ENCODE measurements at regions not wholly inside any gene's neighbourhood (a gene's known extent, or its start where the extent isn't known, plus 50 kb on each side); places are given as distances from the start of the nearest gene placed in this dataset.
"Not testable (repeated sequence)": the region's sequence is repeated elsewhere in the genome, so short reads cannot be mapped to it uniquely, and the experiment has no call there.

DNA sequence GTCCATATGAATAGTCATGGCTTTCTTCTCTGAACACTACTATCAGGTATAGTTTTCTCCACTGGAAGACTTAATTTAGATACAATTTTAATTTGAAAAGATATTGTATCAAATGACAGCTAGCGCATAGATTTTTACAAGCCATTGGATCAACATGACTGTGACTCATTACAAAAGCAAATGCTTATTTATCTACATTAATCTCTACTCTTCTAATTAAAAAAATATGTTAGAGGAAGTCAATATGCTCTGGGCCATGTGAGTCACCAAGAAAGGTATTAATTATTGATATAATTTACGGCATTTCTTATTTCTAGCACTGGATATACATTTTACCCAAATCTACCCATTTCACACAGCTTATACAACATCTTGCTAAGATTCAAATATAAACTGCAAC lies 800.3 kb upstream of the GBE1 start:
- Mint-ChIP-seq H3K27me3 (ENCODE audit: low read depth) (peaks cover 2% of the 10 kb centered on the region), H3K4me3 (ENCODE audit: unreplicated experiment) (no peak overlapping the region), H3K27ac (ENCODE audit: unreplicated experiment) (no peak overlapping the region), H3K9me3 (ENCODE audit: low read depth) (no peaks in the 10 kb centered on the region), H3K4me1 (ENCODE audit: low read depth) (no peaks in the 10 kb centered on the region), H3K36me3 (ENCODE audit: low read depth) (no peaks in the 10 kb centered on the region)
- DNase-seq (ENCODE audit: low spot score) = no peak
- TF ChIP-seq, protein P1, sequence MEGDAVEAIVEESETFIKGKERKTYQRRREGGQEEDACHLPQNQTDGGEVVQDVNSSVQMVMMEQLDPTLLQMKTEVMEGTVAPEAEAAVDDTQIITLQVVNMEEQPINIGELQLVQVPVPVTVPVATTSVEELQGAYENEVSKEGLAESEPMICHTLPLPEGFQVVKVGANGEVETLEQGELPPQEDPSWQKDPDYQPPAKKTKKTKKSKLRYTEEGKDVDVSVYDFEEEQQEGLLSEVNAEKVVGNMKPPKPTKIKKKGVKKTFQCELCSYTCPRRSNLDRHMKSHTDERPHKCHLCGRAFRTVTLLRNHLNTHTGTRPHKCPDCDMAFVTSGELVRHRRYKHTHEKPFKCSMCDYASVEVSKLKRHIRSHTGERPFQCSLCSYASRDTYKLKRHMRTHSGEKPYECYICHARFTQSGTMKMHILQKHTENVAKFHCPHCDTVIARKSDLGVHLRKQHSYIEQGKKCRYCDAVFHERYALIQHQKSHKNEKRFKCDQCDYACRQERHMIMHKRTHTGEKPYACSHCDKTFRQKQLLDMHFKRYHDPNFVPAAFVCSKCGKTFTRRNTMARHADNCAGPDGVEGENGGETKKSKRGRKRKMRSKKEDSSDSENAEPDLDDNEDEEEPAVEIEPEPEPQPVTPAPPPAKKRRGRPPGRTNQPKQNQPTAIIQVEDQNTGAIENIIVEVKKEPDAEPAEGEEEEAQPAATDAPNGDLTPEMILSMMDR (IDR thresholded peaks at IDR 0.05) = no peak

DNA sequence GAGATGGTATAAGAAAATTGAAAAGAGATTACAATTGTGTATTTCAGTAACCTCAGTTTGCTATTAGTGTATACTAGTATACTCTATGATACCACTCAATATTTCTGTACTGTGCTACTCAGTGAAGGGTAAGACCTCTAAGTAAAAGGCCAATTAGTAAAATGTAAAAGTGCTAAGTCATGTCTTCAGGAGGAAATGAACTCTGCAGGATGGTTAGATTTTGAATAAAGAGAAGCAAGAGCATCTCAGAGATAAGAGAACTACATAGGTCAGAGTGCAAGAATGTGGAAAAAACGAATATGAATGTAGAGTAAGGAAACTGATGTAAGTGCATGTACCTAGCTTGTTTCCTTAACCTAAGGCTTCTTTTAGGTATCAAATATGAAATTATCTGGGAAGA lies 796.6 kb upstream of the GBE1 start:
- Mint-ChIP-seq H3K27me3 (ENCODE audit: low read depth) (no peaks in the 10 kb centered on the region), H3K9me3 (ENCODE audit: low read depth) (no peaks in the 10 kb centered on the region), H3K36me3 (ENCODE audit: low read depth) (no peaks in the 10 kb centered on the region), H3K27ac (ENCODE audit: unreplicated experiment) (no peak overlapping the region), H3K4me3 (ENCODE audit: unreplicated experiment) (no peak overlapping the region), H3K4me1 (ENCODE audit: low read depth) (no peaks in the 10 kb centered on the region)
- TF ChIP-seq, protein P1 (IDR thresholded peaks at IDR 0.05) = no peak
- DNase-seq (ENCODE audit: low spot score) = no peak

DNA sequence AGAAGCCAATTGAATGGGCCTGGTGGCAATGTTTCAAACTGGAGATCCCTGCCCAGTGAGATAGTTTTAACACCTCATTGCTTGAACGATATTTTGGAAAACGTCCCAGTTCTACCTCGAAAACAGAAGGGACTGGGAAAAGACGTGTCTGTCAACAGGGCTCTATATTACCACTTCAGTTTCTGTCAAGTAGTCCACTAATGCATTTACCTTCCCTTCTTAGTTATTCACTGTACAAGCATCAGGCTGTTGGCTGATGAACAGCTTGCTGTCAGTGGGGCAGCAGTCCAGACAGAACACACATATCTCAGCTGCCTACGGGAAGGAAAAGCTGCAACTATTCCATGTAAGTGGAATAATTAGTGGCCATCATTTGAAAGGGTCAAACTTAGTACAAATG lies 794.7 kb upstream of the GBE1 start:
- Mint-ChIP-seq H3K27me3 (ENCODE audit: low read depth) (no peaks in the 10 kb centered on the region), H3K27ac (ENCODE audit: unreplicated experiment) (no peak overlapping the region), H3K4me3 (ENCODE audit: unreplicated experiment) (no peak overlapping the region), H3K36me3 (ENCODE audit: low read depth) (peaks cover 1% of the 10 kb centered on the region), H3K9me3 (ENCODE audit: low read depth) (peaks cover 6% of the 10 kb centered on the region), H3K4me1 (ENCODE audit: low read depth) (no peaks in the 10 kb centered on the region)
- no peak for DNase-seq (ENCODE audit: low spot score)
- TF ChIP-seq, protein P1 (IDR thresholded peaks at IDR 0.05) = no peak

DNA sequence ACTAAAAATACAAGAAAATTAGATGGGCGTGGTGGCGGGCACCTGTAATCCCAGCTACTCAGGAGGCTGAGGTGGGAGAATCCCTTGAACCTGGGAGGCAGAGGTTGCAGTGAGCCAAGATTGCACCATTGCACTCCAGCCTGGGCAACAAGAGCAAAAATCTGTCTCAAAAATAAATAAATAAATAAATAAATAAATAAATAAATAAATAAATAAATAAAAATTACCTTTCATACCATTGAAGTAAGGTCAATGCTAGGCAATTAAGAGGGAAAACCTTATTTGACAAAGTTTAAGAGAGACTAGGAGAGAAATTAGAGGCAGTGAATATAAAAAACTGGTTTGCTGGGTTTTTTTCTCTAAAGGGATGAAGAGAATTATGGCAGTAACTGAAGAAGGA lies 781.1 kb upstream of the GBE1 start:
- H3K36me3 Mint-ChIP-seq (ENCODE audit: low read depth); H3K4me3 Mint-ChIP-seq (ENCODE audit: unreplicated experiment); DNase-seq (ENCODE audit: low spot score); H3K9me3 Mint-ChIP-seq (ENCODE audit: low read depth); H3K27ac Mint-ChIP-seq (ENCODE audit: unreplicated experiment); H3K4me1 Mint-ChIP-seq (ENCODE audit: low read depth); H3K27me3 Mint-ChIP-seq (ENCODE audit: low read depth): not testable (repeated sequence)

DNA sequence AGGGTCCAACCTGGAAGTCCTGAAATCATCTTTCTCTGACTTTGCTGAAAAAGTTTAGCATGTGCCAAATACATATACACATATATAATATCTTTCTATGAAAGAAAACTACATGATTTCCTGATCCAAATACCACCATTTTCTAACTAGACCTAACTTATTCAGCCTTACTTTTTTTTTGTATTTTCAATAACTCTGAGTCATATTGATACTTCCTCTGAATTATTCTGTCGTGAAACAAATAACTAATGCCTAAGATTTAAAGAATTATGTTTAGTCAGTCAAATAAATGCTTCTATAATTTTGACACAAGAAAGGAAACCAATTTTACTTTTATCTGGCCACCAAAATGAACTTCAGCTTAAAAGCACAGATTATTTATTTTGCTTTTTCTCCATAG lies 760.2 kb upstream of the GBE1 start:
- Mint-ChIP-seq H3K27ac (ENCODE audit: unreplicated experiment) (no peak overlapping the region), H3K9me3 (ENCODE audit: low read depth) (peaks cover 6% of the 10 kb centered on the region), H3K4me3 (ENCODE audit: unreplicated experiment) (no peak overlapping the region), H3K4me1 (ENCODE audit: low read depth) (no peaks in the 10 kb centered on the region), H3K36me3 (ENCODE audit: low read depth) (no peaks in the 10 kb centered on the region), H3K27me3 (ENCODE audit: low read depth) (peaks cover 6% of the 10 kb centered on the region)
- TF ChIP-seq, protein P1 (IDR thresholded peaks at IDR 0.05) = no peak
- no peak for DNase-seq (ENCODE audit: low spot score)

DNA sequence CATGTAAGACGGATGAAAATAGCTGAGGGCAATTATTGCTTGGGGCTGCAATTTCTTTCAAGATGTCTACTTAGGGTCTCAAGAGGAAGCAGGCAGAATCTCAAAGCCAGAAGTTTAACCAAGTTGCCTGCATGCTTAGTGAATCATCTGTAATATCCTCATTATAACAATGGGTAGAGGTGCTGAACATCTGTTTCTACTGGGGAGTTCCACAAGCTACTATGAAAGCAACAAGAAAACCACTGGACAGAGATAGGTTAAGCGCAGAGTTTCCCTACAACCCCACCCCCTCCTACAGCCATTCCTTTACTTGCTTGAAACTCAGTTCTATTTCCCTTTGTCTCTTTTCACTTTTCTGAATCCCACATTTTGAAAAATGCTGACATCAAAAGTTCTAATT lies 759.4 kb upstream of the GBE1 start:
- no peak overlapping the region for H3K4me3 Mint-ChIP-seq (ENCODE audit: unreplicated experiment)
- TF ChIP-seq, protein P1 (IDR thresholded peaks at IDR 0.05) = no peak
- DNase-seq (ENCODE audit: low spot score) = no peak
- no peaks in the 10 kb centered on the region for H3K4me1 Mint-ChIP-seq (ENCODE audit: low read depth)
- peaks cover 6% of the 10 kb centered on the region for H3K27me3 Mint-ChIP-seq (ENCODE audit: low read depth)
- H3K36me3 Mint-ChIP-seq (ENCODE audit: low read depth) = no peaks in the 10 kb centered on the region
- peaks cover 6% of the 10 kb centered on the region for H3K9me3 Mint-ChIP-seq (ENCODE audit: low read depth)
- no peak overlapping the region for H3K27ac Mint-ChIP-seq (ENCODE audit: unreplicated experiment)
